HG02678 (cell line): ENCODE measurements at regions not wholly inside any gene's neighbourhood (a gene's known extent, or its start where the extent isn't known, plus 50 kb on each side); places are given as distances from the start of the nearest gene placed in this dataset.
"Not testable (repeated sequence)": the region's sequence is repeated elsewhere in the genome, so short reads cannot be mapped to it uniquely, and the experiment has no call there.

ENCODE experiments used
- ATAC-seq: cut with Tn5 transposase; IDR thresholded peaks from one replicate; pipeline ENCODE4 v1.9.1; 2021; ENCODE audit warnings: mild to moderate bottlenecking, moderate library complexity; ENCODE audit not compliant: unreplicated experiment

DNA sequence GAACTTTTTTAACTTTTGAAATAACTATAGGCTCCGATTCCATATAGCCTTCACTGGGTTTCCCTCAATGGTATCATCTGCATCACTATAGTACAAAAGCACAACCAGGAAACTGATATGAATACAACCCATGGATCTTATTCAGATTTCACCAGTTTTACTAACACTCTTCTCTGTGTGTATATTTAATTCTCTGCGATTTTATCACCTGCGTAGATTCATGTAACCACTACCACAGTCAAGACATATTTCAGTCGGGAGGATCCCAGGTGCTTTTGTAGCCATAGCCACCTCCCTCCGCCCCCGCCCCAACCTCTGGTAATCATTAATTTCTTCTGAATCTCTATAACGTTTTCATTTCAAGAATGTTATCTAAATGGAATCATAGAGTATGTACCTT lies 82.8 kb upstream of the C7orf33 start:
- no peak for ATAC-seq

GRCh38 chr7:148514236-148514635 lies 76.3 kb upstream of the C7orf33 start:
- no peak for ATAC-seq

DNA sequence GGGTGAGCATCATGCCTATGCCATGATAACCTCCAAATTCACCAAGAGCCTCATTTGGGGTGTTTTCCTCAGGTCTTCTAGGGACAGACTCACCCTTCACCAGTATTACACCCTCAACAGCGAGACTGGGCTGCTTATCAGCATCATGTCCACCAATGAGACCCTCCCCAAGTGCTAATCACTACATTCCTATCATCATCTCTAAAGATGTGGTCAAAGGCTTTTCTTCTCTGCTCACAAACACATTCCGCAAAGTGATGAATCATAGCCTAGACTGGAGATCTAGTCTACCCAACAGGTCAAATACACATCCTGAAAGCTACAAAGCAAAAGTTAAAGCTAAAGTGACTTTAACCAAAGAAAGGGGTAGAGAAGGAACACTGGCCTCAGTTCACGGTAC lies 75.3 kb upstream of the C7orf33 start:
- no peak for ATAC-seq

DNA sequence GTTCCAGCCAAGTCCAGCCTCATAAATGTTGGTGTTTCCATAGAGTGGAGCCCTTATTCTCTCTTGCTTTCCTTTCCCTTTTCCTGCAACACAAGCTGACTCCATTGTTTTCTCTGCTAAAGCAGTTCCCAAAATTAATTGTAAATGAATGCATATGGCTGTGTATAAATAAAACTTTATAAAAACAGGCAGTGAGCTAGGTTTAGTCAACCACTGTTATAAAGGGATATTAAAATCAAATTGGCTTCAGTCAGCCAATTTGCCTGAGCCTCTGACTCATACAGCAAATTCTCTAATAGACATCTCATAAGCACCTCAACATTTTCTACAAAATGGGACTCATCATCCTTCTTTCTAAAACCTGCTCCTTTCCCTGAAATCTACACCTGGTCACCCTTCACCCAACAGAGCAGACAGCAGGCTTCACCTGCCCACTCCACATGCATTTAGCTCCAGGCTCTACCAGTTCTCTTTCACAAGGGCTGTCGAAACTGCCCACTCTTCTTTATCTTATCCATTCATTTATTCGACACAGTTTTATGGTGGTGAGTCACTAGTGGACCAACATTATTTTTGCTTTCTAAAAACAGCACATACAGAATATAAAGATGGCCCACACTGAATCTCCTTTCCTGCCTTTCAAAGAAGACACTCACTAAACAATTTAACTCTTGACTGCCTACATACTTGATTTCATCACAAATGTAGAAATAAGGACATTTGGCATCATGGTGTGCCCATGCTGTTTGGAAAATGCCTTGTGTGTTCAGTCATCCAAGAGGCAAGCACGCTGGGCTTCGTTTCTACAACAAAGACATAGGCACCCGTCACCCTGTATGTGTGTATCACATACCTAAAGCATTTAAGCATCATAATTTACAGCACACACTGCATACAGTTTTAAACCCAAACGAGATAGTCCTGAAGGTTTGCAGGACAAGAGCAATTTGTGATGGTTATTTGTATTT lies 74.6 kb upstream of the C7orf33 start:
- no peak for ATAC-seq

DNA sequence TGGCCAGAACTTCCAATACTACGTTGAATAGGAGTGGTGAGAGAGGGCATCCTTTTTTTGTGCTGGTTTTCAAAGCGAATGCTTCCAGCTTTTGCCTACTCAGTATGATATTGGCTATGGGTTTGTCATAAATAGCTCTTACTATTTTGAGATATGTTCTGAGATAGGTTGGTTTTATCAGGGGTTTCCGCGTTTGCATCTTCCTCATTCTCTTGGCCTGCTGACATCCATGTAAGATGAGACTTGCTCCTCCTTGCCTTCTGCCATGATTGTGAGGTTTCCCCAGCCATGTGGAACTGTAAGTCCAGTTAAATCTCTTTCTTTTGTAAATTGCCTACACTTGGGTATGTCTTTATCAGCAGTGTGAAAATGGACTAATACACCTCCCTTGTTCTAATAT lies 71.2 kb upstream of the C7orf33 start:
- ATAC-seq, result not testable (repeated sequence)

- no peak for ATAC-seq
These were observed 69.3 kb upstream of the C7orf33 start for GRCh38 chr7:148521271-148521670.

- no peak for ATAC-seq
These were observed 67.0 kb upstream of the C7orf33 start for GRCh38 chr7:148523550-148523949.

GRCh38 chr7:148524479-148525224 lies 65.9 kb upstream of the C7orf33 start:
- ATAC-seq, result no peak

DNA sequence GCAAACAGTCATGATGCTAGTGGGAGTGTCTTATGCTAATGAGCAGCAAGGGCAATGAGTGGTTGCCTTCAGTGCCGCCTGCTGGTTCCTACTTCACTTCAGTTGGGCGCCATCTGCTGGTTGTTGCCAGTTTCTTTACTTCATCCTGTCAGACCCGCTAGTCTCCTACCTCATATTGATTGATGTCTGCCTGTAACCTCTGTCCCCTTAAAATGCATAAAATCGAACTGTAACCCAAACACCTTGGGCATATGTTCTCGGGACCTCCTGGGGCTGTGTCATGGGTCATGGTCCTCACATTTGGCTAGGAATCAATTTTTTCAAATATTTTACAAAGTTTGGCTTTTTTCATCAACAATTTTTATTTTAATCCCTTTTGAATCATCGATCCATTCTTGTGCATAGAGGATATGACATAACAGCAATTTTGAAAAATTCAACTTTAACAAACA lies 62.8 kb upstream of the C7orf33 start:
- ATAC-seq, result peak; percentile 100

- peak; percentile 73 for ATAC-seq
These were observed 55.3 kb upstream of the C7orf33 start for GRCh38 chr7:148535217-148535616.

- no peak for ATAC-seq
These were observed 53.1 kb upstream of the C7orf33 start for GRCh38 chr7:148537435-148537834.

GRCh38 chr7:148540041-148540738 lies 50.4 kb upstream of the C7orf33 start:
- ATAC-seq, result no peak
